HL-60/S4 (cell line): ENCODE measurements at regions not wholly inside any gene's neighbourhood (a gene's known extent, or its start where the extent isn't known, plus 50 kb on each side); places are given as distances from the start of the nearest gene placed in this dataset.
"Not testable (repeated sequence)": the region's sequence is repeated elsewhere in the genome, so short reads cannot be mapped to it uniquely, and the experiment has no call there.

ENCODE experiments used
- in situ Hi-C: fragments of 300-500 bp; cut with MboI; formaldehyde crosslinking; loops from 2 replicates; pipeline ENCODE4 v1.14.3; 2022; ENCODE audit warnings: low sequenced_read_pairs

- in situ Hi-C loops: no loop called here
These were observed 80.0 kb downstream of the SHOX2 start for GRCh38 chr3:158026236-158026635.

- in situ Hi-C loops: not testable (repeated sequence)
These were observed 86.3 kb downstream of the SHOX2 start for GRCh38 chr3:158019897-158020296.

GRCh38 chr3:158018462-158018861 lies 87.8 kb downstream of the SHOX2 start:
- in situ Hi-C loops: no loop called here

- in situ Hi-C loops: no loop called here
These were observed 93.3 kb downstream of the SHOX2 start for GRCh38 chr3:158012901-158013300.

DNA sequence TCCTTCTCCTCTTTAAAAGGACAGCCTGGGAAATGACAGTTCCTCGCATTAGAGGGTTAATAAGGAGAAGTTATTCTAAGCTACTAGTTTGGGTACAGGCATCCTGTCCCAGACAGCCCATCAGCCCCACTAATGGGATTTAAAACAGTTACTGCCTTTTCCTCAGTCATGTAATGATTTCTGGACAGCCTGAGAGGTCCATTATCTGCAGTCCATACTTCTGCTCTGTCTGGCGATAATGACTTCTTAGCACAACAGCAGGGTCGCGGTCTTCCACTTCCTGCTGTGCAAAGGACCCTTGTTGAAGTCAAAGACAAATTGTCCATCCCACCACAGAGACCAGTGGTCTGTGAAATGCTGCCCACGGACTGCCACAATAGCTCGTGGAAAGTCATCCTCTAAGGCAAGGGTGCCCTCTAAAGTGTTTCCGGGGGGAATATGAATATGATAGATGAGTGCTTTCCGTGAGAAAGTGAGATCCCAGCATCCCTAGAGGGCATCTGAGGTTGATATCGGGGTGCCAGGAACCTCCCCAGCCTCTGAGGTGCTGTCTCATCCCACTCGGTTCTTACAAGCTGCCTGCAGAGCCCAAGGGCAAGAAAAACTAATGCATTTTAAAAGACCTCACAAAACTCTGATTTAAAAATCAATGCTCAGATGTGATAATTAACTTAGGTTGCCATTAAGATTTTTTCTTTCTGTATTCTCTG lies 100.7 kb downstream of the SHOX2 start:
- in situ Hi-C loops: no loop called here

- in situ Hi-C loops: no loop called here
These were observed 107.0 kb downstream of the SHOX2 start for GRCh38 chr3:157999246-157999645.

- in situ Hi-C loops: no loop called here
These were observed 123.9 kb downstream of the SHOX2 start for GRCh38 chr3:157982359-157982758.

GRCh38 chr3:157981819-157982218 lies 124.4 kb downstream of the SHOX2 start:
- in situ Hi-C loops: no loop called here

DNA sequence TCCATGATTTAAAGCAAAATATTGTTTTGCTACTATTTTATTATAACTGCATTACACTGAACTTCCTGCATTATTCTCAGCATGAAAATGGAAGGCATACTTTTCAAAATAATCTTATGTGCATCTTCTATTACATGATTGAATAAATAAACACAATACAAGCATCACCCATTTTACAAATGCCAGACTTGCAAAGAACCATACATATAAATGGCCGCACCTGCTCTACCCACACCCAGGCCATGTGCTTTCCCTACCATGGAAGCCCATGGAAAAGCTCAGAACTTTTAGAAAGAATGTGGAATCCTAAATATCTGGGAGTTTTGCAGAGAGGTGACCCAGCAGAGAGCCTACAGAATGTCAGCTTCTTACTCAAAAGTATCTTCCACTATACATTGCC lies 127.2 kb downstream of the SHOX2 start:
- in situ Hi-C loops: no loop called here

GRCh38 chr3:157961665-157962064 lies 144.6 kb downstream of the SHOX2 start:
- in situ Hi-C loops: no loop called here

- in situ Hi-C loops: no loop called here
These were observed 147.8 kb downstream of the SHOX2 start for GRCh38 chr3:157958457-157958856.

DNA sequence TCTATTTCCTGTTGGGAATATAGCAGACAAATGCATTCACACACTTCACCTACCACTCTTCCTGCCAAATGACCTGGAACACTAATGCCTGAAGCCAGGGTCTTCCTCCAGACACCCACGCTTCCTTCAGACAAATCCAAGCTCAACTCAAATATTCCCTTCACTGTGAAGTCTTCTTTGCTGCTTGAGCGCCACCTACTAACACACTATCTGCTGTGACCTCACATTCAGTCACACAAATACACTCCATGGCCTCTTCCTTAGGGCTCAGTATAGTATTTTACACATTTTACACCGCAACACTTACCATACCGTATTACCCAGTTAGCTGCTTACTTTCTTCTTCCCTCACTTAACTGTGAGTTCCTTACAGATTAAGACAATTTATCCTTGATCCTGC lies 149.4 kb downstream of the SHOX2 start:
- in situ Hi-C loops: no loop called here

DNA sequence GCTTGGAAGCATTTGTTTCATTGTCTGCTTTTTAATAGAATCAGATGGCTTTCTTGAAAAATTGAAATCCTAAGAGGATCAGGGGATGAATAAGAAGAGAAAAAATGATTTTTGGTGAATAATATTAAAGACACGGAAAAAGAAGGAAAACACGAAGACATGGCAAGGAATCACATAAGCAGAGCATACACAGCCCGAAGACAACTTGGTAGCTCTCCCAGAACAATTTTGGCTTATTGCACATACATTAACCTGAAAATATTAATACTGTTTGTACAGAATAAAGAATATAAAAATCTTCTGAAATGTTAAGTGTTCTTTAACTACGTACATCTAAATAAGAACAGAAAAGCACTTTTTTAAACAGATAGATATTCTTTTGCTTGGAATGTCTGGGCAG lies 150.0 kb downstream of the SHOX2 start:
- in situ Hi-C loops: no loop called here

DNA sequence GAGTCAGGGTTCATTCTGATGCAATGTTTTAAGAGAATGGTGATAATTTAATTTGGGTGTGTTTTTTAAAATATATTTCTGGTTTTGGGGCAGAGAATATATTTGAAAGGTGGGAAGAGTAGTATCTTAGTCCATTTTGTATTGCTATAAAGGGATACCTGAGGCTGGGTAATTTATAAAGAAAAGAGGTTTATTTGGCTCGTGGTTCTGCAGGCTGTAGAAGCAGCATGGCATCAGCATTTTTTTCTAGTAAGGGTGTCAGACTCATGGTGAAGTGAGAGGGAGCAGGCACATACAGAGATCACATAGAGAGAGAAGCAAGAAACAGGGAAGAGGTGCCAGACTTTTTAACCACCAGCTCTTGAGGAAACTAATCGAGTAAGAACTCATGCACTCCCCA lies 152.7 kb downstream of the SHOX2 start:
- in situ Hi-C loops: no loop called here

DNA sequence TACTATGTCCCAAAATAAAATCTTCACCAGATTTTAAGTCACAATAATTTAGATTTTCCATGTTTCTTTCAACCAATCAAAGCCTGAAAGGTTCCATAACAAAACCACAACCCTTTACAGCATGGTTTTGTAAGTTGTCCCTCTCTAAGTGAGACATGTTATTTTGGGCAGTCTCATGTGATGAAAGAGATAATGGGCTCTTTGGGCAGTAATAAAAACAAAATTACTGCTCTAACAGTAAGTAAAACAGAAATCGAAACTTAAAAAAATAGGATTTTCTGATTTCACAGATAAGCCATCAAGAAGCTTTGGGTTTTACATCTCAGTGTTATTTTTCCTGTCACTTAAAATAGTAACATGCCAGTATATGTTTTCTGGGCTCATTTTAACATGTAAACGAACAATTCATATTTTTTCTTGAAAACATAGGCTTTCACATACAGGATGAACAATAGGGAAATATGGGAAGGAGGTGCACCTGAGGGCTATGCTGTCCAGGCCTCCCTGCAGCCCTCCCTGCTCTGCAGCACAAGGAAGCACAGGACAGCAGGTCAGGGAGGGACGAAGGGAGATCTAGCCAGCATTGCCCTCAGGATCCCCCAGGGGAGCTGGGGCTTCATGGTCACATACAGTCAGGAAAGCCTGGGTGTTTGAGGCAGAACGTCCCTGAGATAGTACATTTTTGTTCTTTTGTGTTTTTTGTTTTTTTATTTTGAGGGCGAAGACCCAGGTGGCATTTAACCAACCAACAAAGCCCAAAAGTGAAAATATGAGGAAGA lies 157.4 kb downstream of the SHOX2 start:
- in situ Hi-C loops: no loop called here

- in situ Hi-C loops: no loop called here
These were observed 167.1 kb downstream of the SHOX2 start for GRCh38 chr3:157939166-157939565.

DNA sequence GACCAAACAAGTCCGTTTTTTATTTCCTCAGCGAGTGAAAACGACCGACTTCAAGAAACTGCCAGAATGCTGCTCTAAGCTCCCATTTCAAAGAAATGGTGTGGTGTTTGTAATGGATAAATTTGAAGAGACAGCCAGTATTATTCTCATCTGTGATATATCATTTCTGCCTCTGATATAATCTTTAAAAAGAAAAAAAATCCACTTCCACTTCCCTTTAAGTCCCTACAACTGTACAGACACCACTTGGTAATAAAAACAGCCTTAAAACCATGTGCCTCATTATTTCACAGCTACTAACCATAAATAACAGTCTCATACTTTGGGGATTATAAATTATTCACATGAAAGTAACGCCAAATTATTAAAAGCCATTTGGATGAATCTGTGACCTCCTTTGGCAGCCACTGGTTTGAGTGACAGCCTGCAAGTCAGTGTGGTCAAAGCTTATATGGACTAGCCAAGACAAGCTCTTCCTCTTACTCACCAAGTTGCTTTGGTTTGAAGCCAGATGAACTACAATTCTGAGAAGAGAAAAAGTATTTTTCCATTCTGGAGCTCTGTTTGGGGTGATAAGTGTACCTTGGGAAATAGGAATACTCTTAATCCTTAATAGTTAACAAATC lies 168.0 kb downstream of the SHOX2 start:
- in situ Hi-C loops: no loop called here

DNA sequence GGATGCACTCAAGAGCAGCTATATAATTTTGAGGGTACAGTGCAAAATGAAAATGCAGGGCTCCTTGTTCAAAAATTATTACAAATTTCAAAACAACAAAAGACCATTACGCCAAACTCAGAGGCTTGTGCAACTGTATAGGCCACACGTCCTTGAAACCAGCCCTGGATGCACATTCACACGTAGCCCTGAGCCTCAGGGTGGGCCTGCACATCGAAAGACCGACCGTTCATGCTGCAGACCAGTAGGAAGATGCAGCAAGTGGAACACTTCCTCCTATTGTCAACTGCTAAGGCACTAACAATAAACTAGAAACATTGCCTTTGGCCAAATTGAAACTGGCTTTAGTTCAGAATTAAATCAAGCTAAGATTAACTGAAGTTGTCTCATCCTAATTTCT lies 174.7 kb downstream of the SHOX2 start:
- in situ Hi-C loops: no loop called here

GRCh38 chr3:157930000-157930780 lies 176.0 kb downstream of the SHOX2 start:
- in situ Hi-C loops: no loop called here

DNA sequence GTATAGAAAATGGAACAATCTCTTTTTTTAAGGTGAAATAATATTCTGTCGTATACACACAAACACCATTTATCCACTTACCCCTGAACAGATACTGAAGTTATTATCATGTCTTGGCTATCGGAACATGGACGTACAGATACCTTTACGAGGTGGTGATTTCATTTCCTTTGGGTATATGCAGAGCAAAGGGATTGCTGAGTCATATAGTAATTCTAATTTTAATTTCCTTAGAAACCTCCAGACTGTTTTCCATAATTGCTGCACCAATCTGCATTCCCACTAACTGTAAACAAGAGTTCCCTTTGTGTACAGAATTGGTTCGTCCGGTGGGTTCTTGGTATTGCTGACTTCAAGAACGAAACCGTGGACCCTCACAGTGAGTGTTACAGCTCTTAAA lies 179.4 kb downstream of the SHOX2 start:
- in situ Hi-C loops: no loop called here

DNA sequence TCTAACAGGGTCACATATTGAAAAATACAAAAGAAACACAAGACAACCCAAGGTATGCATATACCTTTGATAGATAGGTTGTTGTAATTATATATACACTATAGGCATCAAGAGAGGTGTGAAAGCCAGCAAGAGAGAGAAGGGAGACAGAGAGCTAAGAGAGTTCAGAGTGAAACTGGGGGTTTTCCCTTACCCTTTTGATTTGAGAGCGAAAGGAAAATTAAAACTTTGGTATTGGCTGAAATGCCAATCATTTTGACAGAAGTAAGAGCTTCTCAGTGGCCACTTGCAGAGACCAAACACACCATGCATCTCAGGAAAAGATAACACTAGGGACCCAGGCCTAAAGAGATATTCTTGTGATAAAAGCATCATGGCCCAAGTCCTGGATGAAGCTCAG lies 183.6 kb downstream of the SHOX2 start:
- in situ Hi-C loops: no loop called here
